ENCODE measurements at regions not wholly inside any gene's neighbourhood (a gene's known extent, or its start where the extent isn't known, plus 50 kb on each side); places are given as distances from the start of the nearest gene placed in this dataset.
A peak's percentile ranks its signal among the peaks of the same experiment; 100 is the strongest.

- peak; percentile 18 for DNase-seq
Measured at GRCh38 chr6:156347656-156348055, 429.5 kb upstream of the ARID1B start.

DNA sequence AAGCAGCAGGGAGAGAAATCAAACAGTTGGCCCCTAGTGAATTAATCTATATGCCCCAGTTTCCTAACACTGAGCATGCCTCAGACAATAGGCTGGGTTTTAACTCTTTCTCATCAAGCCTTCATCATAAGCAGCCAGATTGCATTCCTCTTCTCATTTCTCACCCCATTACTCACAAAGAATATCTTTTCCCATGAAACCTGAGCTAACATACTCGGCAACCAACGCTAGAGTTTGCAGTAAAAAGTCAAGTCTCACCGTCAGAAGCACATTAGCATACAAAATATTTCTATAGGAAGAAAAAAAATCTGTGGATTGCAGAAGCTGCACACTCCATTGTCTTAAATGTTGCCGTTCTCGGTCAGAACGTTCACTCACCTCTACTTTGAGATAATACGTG is 429.9 kb upstream of the ARID1B start:
- DNase-seq, result no peak

- peak; percentile 5 for DNase-seq
Measured at GRCh38 chr6:156345700-156346099, 431.5 kb upstream of the ARID1B start.

DNA sequence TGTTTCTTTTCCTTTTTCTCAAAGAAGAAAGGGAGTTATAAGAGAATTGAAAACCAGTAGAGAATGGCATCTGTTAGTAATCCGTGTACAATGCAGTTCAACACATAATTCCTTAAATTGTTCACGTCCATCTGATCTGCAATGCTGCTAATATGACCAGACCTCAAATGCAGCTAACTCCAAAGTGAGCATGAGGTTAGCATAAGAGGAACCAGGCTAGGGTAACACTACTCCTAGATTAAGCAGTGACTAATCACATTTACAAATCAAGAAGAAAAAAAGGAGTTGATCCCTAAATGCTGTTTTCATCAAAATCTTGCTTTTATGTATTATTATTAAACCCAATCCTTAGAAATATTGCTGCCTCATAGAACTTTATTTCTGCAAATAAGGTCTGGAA is 432.7 kb upstream of the ARID1B start:
- peak; percentile 22 for DNase-seq

DNA sequence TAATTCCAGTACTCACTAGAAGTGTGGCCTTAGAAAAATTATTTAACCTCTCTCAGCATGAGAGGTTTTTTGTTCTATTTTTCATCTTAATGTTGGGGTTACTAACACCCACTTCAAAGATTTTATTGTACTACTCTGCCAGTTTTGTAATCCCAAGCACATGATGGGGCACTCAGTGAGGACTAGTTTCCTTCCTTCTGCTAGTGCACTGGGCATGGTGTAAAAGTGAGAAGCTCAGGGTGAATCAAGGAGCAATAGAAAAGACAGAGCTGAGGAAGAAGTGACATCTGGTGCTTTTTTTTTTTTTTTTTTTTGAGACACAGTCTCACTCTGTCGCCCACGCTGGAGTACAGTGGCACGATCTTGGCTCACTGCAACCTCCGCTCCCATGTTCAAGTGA is 439.4 kb upstream of the ARID1B start:
- no peak for DNase-seq

DNA sequence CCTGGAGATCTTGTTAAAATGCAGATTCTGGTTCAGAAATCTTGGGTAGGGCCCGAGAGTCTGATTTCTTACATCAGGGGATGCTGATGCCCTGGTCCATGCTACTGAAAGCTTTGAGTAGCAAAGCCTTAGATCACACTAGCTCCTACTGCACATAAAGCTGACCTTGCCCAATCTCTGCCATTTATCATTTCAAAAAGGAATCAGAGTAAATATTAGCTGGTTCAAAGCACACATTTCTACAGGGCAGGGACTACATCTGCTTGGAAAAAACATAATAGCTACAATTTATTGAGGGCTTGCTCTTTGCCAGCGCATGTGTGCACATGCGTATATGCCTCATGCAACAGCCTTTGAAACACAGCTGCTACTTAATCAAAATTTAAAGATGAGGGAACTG is 440.4 kb upstream of the ARID1B start:
- DNase-seq, result no peak

DNA sequence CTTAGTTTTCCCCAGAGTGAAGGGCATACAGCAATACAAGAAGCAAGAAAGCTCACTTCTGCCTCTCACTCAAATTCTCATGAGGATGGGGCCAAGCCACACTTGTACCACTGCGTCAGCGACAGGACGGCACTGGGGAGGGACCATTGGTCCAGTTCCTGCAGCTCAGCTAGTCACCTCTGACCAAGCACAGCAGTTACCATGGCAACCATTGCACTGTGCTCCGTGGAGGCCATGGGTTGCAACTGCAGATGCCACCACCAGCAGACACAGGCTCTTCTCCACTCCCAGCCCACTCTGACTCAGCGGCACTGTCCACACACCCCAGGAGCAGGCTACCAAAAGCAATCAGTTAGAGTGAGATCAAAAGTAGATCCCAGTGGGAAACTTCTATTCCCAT is 441.1 kb upstream of the ARID1B start:
- DNase-seq, result no peak

- no peak for DNase-seq
Measured at GRCh38 chr6:156334966-156335365, 442.2 kb upstream of the ARID1B start.

DNA sequence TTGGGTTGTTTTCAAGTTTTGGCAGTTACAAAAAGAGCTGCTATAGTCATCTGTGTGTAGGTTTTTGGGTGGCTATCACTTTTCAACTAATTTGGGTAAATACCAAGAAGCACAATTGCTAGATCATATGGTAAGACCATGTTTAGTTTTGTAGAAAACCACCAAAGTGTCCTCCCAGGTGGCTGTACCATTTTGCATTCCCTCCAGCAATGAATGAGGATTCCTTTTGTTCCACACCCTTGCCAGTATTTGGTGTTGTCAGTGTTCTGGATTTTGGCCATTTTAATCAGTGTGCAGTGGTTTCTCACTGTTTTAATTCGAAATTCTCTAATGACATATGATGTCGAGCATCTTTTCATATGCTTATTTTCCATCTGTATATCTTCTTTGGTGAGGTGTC is 457.5 kb upstream of the ARID1B start:
- DNase-seq, result no peak

DNA sequence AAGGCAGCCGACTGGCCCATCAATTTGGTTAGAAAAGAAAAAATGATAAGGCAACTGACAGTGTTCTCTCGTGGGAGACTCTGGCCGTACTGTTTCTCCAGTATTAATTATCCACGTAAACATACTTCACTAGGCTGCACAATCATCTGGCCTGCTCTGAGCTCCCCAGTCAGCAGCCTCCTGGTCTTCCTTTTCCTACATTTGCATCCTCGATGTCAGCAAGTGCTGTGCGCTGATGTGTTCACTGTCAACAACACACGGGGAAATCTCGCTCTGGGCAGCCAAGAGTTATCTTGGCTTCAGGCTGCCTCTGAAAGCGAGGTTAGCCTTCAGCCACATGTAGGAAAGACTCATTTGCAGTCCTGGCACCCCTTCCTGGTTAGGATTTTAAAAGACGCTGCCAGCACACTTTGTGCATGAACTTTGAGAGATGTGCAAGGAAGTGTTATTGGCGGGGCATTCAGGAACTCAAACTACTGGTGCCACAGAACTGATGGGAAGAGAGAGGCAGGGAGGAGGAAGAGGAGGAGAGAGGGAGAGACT is 460.5 kb upstream of the ARID1B start:
- no peak for DNase-seq

DNA sequence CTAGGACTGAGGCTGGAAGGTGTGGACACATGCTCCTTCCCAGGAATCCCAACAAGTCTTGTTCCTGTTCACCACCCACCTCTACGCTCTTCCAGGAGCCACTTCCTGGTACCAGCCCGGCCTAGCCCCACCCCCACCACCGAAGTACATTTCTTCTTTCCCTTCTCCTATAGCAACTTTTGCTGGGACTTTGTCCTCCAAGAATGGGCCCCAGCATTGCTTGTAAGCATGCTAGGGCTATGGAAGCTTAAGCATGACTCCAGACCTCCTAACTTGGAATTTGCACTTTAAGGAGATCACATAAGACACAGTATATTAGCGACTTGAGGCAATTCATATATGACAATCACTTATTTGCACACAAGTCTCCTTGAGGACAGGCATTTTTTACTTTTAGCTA is 462.0 kb upstream of the ARID1B start:
- DNase-seq, result no peak

GRCh38 chr6:156313037-156313436 is 464.1 kb upstream of the ARID1B start:
- peak; percentile 16 for DNase-seq

- DNase-seq, result no peak
Measured at GRCh38 chr6:156311291-156311690, 465.9 kb upstream of the ARID1B start.

DNA sequence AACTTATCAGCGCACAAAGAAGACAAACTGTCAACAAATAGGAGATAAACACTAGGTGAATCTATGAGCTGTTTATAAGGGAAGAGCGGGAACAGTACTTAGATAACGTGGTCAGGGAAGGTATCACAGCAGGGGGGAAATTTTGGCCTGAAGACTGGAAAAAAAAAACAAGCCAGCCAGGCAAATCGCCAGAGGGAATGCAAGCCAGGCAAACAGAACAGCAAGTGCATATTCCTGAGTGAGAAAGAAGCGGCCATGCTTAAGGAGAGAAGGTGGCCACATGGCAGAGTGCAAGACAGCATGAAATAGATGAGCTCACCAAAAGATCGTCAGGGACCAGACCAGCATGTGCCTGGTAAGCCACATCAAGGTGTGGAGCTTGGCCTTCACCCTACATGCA is 466.5 kb upstream of the ARID1B start:
- DNase-seq, result no peak

DNA sequence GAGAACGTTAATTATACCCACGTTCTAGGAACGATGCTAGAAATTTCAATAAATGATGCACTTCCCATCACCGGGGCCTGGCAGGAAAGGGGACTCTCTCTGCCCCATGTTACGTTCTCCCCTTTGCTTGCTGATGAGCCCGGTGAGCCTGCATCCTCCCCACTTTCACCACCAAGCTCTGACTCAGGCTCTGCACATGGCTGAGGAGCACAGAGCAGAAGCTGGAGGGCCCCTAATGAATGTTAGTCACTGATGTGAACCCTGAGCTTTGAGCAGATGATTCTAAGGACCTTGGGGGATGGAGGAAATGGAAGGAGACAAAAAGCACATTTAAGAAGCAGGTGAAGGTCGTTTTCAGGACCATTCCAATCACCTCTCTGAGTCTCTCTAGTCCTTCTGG is 468.2 kb upstream of the ARID1B start:
- no peak for DNase-seq

GRCh38 chr6:156308604-156309003 is 468.6 kb upstream of the ARID1B start:
- DNase-seq, result no peak

- DNase-seq, result peak; percentile 59
Measured at GRCh38 chr6:156306531-156306930, 470.6 kb upstream of the ARID1B start.

DNA sequence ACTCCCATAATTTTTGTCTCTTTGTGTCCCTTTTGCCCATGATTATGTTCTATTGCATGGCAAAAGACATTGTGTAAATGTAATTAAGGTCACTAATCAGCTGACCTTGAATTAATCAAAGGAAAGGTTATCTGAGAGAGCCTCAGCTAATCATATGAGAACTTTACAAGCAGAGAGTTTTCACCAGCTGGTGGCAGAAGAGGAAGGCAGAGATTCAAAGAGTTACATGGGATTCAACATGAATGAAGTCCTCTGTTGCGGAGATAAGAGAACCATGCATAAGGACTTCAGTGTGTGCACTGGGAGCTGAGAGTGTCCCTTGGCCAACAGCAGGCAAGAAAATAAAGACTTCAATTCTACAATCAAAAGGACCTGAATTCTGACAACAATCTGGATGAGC is 494.1 kb upstream of the ARID1B start:
- DNase-seq, result no peak

GRCh38 chr6:156282087-156282486 is 495.1 kb upstream of the ARID1B start:
- DNase-seq, result no peak

GRCh38 chr6:156281266-156281665 is 495.9 kb upstream of the ARID1B start:
- DNase-seq, result no peak

DNA sequence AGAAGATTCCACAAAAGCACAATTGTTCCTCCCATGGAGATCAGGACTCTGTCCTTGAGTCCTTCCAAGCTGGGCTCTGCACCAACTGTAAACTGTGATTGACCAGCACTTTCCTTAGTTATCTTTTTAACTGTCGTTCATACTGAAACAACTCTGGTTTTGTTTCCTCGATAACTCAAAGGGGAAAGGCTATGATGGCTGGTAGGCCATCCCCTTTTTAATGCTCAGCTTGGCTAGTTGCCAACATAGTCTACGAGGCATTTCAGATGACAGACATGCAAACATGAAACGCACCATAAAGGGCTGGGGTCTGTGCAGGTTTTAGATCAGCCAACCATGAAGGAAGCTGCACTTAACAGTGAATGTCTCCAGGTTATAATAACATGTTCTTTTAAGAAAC is 497.1 kb upstream of the ARID1B start:
- no peak for DNase-seq

DNA sequence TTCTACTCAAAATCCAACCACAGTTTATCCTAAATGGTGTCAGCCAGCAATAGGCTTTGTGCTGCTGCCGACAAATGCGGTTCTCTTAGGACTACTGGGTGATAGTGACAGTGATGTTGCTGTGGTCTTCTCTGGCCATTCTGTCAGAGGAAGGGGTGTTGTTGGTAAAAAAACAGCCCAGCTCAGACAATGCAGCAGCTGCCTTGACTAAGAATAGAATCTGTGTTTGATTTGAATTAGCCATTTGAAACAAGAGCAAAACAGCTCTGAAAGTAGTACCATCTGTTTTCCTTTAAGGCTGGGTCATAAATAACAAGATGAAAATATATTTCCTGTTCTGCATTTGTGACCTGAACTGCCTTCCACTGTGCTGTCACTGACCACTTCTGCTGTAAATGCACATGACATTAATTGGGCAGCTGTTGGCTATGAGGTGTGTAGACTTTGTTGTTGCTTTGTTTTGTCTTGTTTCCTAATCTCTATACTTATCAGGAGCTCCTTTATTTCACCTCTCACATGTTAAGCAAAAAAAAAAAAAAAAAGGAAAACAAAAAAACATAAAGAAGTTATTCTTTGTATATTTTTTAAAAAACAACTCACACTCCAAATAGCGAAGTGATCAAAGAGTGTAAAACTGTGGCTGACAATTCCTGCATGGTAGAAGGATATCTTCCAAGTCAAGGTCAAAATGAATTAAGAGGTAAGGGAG is 497.8 kb upstream of the ARID1B start:
- DNase-seq, result peak; percentile 14

- no peak for DNase-seq
Measured at GRCh38 chr6:156273065-156273711, 504.0 kb upstream of the ARID1B start.

DNA sequence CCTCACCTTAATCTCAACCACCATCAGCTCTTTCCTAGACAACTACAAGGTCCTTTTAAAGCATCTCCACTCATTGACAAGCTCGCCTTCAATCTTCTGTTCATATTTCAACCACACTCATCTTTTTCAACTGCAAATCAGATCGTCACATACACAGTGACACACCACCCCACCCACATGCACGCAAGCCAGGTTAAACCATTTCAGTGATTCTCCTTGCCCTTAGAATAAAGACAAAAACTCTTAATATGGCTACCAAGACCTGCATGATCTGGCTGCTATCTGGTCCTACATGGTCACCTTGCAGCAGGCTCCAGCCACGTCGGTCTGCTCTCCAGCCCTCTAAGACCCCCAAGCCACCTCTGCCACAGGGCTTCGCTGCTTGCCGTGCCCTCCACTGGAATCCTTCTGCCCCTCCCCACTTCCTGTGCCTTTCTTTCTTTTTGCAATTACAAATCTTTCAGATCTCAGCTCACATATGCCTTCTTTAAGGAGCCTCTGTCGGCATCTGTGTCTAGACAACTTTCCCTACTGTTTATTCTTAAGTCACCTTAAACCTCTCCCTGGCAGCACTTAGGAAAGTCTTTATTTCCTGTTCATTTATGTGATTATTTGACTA is 507.3 kb upstream of the ARID1B start:
- no peak for DNase-seq

Measured in suppressor macrophage treated with lipopolysaccharide for 4 hours (primary cell).